ENCODE measurements at regions not wholly inside any gene's neighbourhood (a gene's known extent, or its start where the extent isn't known, plus 50 kb on each side); places are given as distances from the start of the nearest gene placed in this dataset.

DNA sequence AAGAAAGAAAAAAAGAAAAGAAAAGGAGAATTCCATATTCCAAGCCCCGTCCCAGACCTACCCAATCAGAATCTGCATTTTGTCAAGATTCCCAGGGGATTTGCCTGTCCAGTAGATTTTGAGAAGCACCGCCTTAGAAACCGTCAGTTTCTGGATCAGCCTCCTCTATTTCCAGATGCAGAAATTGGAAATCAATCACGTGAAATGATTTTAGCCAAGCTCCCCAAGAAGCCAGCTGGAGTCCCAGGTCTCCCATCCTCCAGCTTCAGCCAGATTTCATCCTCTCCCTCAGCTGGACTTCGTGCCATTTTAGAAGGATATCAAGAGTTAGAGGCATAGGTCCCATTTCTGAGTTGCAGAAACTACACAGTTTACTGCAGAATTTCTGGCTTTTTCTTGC lies 629.3 kb downstream of the MID1IP1 start:
- H3K9me3 ChIP-seq (replicated peaks; ENCODE audit: control insufficient read depth, insufficient read depth, low read depth, low read length) = no peaks in the 10 kb centered on the region
- no peaks in the 10 kb centered on the region; a peak in 1 of 5 replicates for H3K4me1 ChIP-seq (replicated peaks in 1 of 2; ENCODE audit: control insufficient read depth in 2 of 2, insufficient read depth in 2 of 2, low read length in 2 of 2)
- TF ChIP-seq GABPA (tag; conservative IDR thresholded peaks at IDR 0.05; ENCODE audit: low read depth) = no peak
- no peak for TF ChIP-seq HMGXB4 (CRISPR knock-in tag; IDR thresholded peaks at IDR 0.05)
- TF ChIP-seq MAZ (CRISPR knock-in tag; conservative IDR thresholded peaks at IDR 0.05 in 1 of 2, IDR thresholded peaks at IDR 0.05 in 1 of 2) = no peak
- TF ChIP-seq, protein P1, sequence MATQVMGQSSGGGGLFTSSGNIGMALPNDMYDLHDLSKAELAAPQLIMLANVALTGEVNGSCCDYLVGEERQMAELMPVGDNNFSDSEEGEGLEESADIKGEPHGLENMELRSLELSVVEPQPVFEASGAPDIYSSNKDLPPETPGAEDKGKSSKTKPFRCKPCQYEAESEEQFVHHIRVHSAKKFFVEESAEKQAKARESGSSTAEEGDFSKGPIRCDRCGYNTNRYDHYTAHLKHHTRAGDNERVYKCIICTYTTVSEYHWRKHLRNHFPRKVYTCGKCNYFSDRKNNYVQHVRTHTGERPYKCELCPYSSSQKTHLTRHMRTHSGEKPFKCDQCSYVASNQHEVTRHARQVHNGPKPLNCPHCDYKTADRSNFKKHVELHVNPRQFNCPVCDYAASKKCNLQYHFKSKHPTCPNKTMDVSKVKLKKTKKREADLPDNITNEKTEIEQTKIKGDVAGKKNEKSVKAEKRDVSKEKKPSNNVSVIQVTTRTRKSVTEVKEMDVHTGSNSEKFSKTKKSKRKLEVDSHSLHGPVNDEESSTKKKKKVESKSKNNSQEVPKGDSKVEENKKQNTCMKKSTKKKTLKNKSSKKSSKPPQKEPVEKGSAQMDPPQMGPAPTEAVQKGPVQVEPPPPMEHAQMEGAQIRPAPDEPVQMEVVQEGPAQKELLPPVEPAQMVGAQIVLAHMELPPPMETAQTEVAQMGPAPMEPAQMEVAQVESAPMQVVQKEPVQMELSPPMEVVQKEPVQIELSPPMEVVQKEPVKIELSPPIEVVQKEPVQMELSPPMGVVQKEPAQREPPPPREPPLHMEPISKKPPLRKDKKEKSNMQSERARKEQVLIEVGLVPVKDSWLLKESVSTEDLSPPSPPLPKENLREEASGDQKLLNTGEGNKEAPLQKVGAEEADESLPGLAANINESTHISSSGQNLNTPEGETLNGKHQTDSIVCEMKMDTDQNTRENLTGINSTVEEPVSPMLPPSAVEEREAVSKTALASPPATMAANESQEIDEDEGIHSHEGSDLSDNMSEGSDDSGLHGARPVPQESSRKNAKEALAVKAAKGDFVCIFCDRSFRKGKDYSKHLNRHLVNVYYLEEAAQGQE (IDR thresholded peaks at IDR 0.05; ENCODE audit: borderline replicate concordance) = no peak
- TF ChIP-seq, protein P1 (CRISPR knock-in tag; IDR thresholded peaks at IDR 0.05; ENCODE audit: low read depth) = no peak
- no peak for TF ChIP-seq FOXO4 (CRISPR knock-in tag; IDR thresholded peaks at IDR 0.05)
- no peak for TF ChIP-seq NFRKB (IDR thresholded peaks at IDR 0.05; ENCODE audit: low read depth)
- TF ChIP-seq SMARCA4 (IDR thresholded peaks at IDR 0.05) = no peak
- no peak for TF ChIP-seq STAT5B (CRISPR knock-in tag; IDR thresholded peaks at IDR 0.05)
- CTCF ChIA-PET (ENCODE audit: low intra/inter-chr PET ratio) = no interaction called here
- in situ Hi-C loops (cut with MboI) = no loop called here
- H3K36me3 ChIP-seq (ENCODE audit: control insufficient read depth, insufficient read depth, low read length) = no peaks in the 10 kb centered on the region
- BruUV-seq (replicated peaks) = no TSS peak
- H4K20me1 ChIP-seq (replicated peaks; ENCODE audit: control insufficient read depth, insufficient read depth, low read length) = no peaks in the 10 kb centered on the region
- H3K9me1 ChIP-seq (ENCODE audit: control insufficient read depth, insufficient read depth, low read length) = no peaks in the 10 kb centered on the region
- intact Hi-C loops (cut with micrococcal nuclease) = no loop called here
- POLR2A ChIA-PET = no interaction called here
- no peak overlapping the region for H3K4me3 ChIP-seq
- no peaks in the 10 kb centered on the region for H3K79me2 ChIP-seq (ENCODE audit: control insufficient read depth, insufficient read depth, low read length)
- no peak overlapping the region for H3K4me2 ChIP-seq (ENCODE audit: insufficient read depth, low read length)
- H3K9ac ChIP-seq (ENCODE audit: insufficient read depth in 1 of 2, low read depth in 2 of 2, low read length in 2 of 2) = no peak overlapping the region
- H2AFZ ChIP-seq (ENCODE audit: low read depth, low read length) = no peak overlapping the region
- ATAC-seq = no peak
- no peak overlapping the region for H3K27ac ChIP-seq (ENCODE audit: extremely low read depth, low read depth, low read length)
- no peaks in the 10 kb centered on the region for H3K27me3 ChIP-seq (ENCODE audit: control insufficient read depth in 2 of 2, insufficient read depth in 2 of 2, low read length in 2 of 2)
- WGBS (ENCODE audit: insufficient coverage, low coverage, missing lambda C conversion rate) = 7% methylated on average over 4 of the region's 5 CpGs
- no peak for FAIRE-seq
- no peak for DNase-seq (ENCODE audit: extremely low read depth in 1 of 4, low spot score in 3 of 4)
